ENCODE measurements at regions not wholly inside any gene's neighbourhood (a gene's known extent, or its start where the extent isn't known, plus 50 kb on each side); places are given as distances from the start of the nearest gene placed in this dataset.

DNA sequence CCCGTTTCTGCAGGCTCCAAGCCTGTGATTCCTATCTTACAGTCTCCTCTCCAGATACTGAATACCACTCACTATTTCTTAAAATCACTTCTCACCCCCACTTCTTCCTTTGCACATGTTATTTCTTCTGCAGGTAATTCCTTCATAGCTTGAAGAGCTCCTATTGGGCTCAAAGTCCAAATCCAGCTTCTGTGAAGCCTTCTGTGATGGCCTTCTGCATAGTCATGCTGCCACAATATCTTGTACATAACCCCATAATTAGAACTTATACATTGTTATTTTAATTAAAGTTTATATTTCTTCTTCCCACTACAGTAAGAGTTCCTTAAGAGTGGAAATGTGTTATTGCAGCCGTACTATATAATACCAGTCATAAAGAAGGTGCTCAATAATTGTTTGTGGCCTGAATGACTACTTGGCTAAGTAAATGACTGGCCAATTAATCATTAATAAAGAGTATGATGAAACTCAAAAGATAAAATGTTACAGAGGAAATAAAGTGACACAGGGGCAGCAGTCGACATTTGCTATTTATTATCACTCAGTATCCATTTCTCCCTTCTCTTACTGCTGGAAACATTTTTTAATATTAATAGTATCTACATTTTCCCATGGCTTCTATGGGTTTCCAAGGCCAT is 886.6 kb downstream of the TTLL7 start:
- TF ChIP-seq, protein P1, sequence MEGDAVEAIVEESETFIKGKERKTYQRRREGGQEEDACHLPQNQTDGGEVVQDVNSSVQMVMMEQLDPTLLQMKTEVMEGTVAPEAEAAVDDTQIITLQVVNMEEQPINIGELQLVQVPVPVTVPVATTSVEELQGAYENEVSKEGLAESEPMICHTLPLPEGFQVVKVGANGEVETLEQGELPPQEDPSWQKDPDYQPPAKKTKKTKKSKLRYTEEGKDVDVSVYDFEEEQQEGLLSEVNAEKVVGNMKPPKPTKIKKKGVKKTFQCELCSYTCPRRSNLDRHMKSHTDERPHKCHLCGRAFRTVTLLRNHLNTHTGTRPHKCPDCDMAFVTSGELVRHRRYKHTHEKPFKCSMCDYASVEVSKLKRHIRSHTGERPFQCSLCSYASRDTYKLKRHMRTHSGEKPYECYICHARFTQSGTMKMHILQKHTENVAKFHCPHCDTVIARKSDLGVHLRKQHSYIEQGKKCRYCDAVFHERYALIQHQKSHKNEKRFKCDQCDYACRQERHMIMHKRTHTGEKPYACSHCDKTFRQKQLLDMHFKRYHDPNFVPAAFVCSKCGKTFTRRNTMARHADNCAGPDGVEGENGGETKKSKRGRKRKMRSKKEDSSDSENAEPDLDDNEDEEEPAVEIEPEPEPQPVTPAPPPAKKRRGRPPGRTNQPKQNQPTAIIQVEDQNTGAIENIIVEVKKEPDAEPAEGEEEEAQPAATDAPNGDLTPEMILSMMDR (IDR thresholded peaks at IDR 0.05; ENCODE audit: low read depth, low read length): no peak
- TF ChIP-seq POLR2A (IDR thresholded peaks at IDR 0.05; ENCODE audit: extremely low read depth, insufficient read length): no peak
- TF ChIP-seq, protein P2, sequence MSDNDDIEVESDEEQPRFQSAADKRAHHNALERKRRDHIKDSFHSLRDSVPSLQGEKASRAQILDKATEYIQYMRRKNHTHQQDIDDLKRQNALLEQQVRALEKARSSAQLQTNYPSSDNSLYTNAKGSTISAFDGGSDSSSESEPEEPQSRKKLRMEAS (IDR thresholded peaks at IDR 0.05; ENCODE audit: low read depth, low read length): no peak

Data from NB4 (cell line).